DND-41 (cell line): ENCODE measurements at regions not wholly inside any gene's neighbourhood (a gene's known extent, or its start where the extent isn't known, plus 50 kb on each side); places are given as distances from the start of the nearest gene placed in this dataset.

Experiments
- CTCF ChIP-seq: IDR thresholded peaks from 2 replicates; pipeline ENCODE4 v1.5.1; 2012; ENCODE audit warnings: borderline replicate concordance, low read length, moderate library complexity, mild to moderate bottlenecking; ENCODE audit not compliant: poor library complexity, severe bottlenecking; ENCODE audit errors: extremely low read depth
- EZH2 ChIP-seq: IDR thresholded peaks from 3 replicates; pipeline ENCODE4 v1.6.1; 2012; ENCODE audit warnings: borderline replicate concordance, low read depth, mild to moderate bottlenecking, moderate library complexity, low read length, inconsistent platforms; ENCODE audit not compliant: severe bottlenecking

GRCh38 chr12:116339062-116339461, 61.6 kb upstream of the MED13L start:
- TF ChIP-seq CTCF (no peak), EZH2 (no peak)
